ENCODE measurements at regions not wholly inside any gene's neighbourhood (a gene's known extent, or its start where the extent isn't known, plus 50 kb on each side); places are given as distances from the start of the nearest gene placed in this dataset.
"Not testable (repeated sequence)": the region's sequence is repeated elsewhere in the genome, so short reads cannot be mapped to it uniquely, and the experiment has no call there.

DNA sequence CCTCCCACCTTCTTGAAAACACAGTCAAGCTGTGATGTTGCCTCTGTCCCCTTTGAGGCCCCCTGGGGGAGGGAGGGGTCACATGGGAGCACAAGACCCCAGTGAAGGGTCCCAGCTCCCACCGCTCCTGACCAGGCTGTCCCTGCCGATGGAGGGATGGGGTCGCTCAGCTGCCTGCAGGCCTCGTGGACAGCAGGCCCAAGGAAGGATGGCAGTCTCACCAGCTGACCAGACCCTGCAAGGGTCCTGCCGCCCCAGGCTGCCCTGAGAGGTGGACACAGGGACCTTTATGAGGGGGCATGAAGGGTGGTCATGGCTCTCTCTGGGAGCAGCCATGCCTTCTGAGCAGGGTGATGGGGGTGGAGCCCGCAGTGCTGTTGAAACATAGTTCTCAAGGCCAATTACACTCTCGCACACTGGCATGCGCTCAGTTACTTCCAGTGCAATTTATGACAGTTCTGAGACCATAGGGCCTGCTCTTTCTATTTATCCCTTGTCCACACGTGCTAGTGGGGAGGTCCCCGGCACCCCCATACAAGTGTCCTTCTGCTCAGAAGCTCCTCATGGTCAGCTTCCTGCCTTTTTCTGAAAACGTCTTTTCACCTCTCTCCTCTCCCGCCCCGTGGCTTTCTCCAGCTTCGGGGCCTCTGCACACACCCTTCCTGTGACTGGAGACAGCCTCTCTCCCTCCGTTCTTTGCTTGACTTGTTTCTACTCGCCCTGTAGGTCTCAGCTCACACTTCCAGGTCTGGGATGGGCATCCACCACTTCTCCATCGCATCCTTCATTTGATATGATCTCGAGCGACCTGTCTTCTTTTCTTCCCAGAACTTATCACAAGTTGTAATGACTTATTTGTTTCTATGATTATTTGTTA, 313.1 kb downstream of the ADGRD1 start:
- DNase-seq (ENCODE audit: low spot score), result no peak
- H3K27ac ChIP-seq, result no peak overlapping the region
- no peaks in the 10 kb centered on the region for H3K27me3 ChIP-seq (replicated peaks; ENCODE audit: insufficient read depth)
- H3K4me1 ChIP-seq (ENCODE audit: control insufficient read depth in 1 of 2, low read depth in 2 of 2), result no peaks in the 10 kb centered on the region
- TF ChIP-seq, protein P1, sequence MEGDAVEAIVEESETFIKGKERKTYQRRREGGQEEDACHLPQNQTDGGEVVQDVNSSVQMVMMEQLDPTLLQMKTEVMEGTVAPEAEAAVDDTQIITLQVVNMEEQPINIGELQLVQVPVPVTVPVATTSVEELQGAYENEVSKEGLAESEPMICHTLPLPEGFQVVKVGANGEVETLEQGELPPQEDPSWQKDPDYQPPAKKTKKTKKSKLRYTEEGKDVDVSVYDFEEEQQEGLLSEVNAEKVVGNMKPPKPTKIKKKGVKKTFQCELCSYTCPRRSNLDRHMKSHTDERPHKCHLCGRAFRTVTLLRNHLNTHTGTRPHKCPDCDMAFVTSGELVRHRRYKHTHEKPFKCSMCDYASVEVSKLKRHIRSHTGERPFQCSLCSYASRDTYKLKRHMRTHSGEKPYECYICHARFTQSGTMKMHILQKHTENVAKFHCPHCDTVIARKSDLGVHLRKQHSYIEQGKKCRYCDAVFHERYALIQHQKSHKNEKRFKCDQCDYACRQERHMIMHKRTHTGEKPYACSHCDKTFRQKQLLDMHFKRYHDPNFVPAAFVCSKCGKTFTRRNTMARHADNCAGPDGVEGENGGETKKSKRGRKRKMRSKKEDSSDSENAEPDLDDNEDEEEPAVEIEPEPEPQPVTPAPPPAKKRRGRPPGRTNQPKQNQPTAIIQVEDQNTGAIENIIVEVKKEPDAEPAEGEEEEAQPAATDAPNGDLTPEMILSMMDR (IDR thresholded peaks at IDR 0.05), result no peak
- no peaks in the 10 kb centered on the region for H3K9me3 ChIP-seq
- ATAC-seq (ENCODE audit: insufficient number of reproducible peaks, low FRiP score, low read depth), result no peak
- H3K36me3 ChIP-seq, result no peaks in the 10 kb centered on the region
- no peak overlapping the region for H3K4me3 ChIP-seq

DNA sequence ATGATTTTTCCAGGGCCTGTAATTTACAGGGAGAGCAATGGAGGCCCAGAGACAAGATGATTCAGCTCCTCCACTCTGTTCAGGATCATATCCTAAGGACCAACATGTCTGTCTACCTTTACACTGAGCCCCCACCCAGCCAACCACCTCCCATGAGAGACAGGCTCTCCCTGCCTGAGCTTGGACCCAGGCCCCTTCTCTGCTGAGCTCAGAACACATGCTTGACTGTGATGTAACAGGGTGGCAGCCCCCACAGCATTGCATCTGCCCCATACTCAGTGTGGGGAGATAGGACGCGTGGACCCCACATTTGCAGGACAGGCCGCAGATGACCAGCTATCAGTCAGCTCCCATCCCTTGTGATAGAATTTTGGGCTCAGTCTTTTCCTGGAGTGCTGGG, 313.9 kb downstream of the ADGRD1 start:
- Histone ChIP-seq H3K4me3 (no peak overlapping the region), H3K4me1 (ENCODE audit: control insufficient read depth in 1 of 2, low read depth in 2 of 2) (no peaks in the 10 kb centered on the region), H3K9me3 (no peaks in the 10 kb centered on the region), H3K27me3 (replicated peaks; ENCODE audit: insufficient read depth) (no peaks in the 10 kb centered on the region), H3K36me3 (no peaks in the 10 kb centered on the region), H3K27ac (no peak overlapping the region)
- no peak for DNase-seq (ENCODE audit: low spot score)
- TF ChIP-seq, protein P1 (IDR thresholded peaks at IDR 0.05), result no peak
- no peak for ATAC-seq (ENCODE audit: insufficient number of reproducible peaks, low FRiP score, low read depth)

DNA sequence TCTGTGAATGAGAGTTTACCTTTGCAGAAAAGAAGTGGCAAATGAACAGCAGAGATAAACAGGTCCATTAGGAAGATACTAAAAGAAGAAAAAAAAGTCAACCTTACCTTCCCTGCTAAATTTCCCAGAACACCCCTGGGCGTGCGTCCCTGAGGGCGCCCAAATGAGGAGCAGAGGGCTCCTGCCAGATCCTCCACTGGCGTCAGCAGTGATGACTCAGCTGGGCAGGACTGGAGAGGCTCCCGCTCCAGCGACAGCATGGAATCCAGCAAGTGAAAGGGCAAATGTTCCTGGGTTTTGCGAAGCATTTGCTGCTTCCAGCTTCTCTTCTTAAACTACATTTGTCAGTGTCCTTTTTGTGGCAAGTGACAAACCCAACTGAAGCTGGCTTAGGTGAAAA, 314.4 kb downstream of the ADGRD1 start:
- not testable (repeated sequence) for ATAC-seq (ENCODE audit: insufficient number of reproducible peaks, low FRiP score, low read depth); H3K27me3 ChIP-seq (replicated peaks; ENCODE audit: insufficient read depth); H3K36me3 ChIP-seq; H3K4me3 ChIP-seq; H3K27ac ChIP-seq; DNase-seq (ENCODE audit: low spot score); H3K4me1 ChIP-seq (ENCODE audit: control insufficient read depth in 1 of 2, low read depth in 2 of 2); H3K9me3 ChIP-seq

- H3K27ac ChIP-seq; ATAC-seq (ENCODE audit: insufficient number of reproducible peaks, low FRiP score, low read depth): not testable (repeated sequence)
These were observed 314.9 kb downstream of the ADGRD1 start for GRCh38 chr12:131268571-131268970.

GRCh38 chr12:131269551-131269950, 315.8 kb downstream of the ADGRD1 start:
- no peaks in the 10 kb centered on the region for H3K36me3 ChIP-seq
- H3K4me1 ChIP-seq (ENCODE audit: control insufficient read depth in 1 of 2, low read depth in 2 of 2), result no peaks in the 10 kb centered on the region
- H3K9me3 ChIP-seq, result no peaks in the 10 kb centered on the region
- no peaks in the 10 kb centered on the region for H3K27me3 ChIP-seq (replicated peaks; ENCODE audit: insufficient read depth)
- DNase-seq (ENCODE audit: low spot score) (no peak), ATAC-seq (ENCODE audit: insufficient number of reproducible peaks, low FRiP score, low read depth) (no peak)
- TF ChIP-seq, protein P1 (IDR thresholded peaks at IDR 0.05), result no peak
- no peak overlapping the region for H3K4me3 ChIP-seq
- H3K27ac ChIP-seq, result no peak overlapping the region

More at GRCh38 chr12:131268571-131268970, 314.9 kb downstream of the ADGRD1 start:
- H3K9me3 ChIP-seq; H3K4me1 ChIP-seq (ENCODE audit: control insufficient read depth in 1 of 2, low read depth in 2 of 2); H3K27me3 ChIP-seq (replicated peaks; ENCODE audit: insufficient read depth); DNase-seq (ENCODE audit: low spot score); H3K4me3 ChIP-seq; H3K36me3 ChIP-seq: not testable (repeated sequence)

- DNase-seq (ENCODE audit: low spot score); H3K36me3 ChIP-seq; H3K4me3 ChIP-seq; H3K4me1 ChIP-seq (ENCODE audit: control insufficient read depth in 1 of 2, low read depth in 2 of 2); H3K27me3 ChIP-seq (replicated peaks; ENCODE audit: insufficient read depth); H3K9me3 ChIP-seq; ATAC-seq (ENCODE audit: insufficient number of reproducible peaks, low FRiP score, low read depth); H3K27ac ChIP-seq: not testable (repeated sequence)
These were observed 316.3 kb downstream of the ADGRD1 start for GRCh38 chr12:131269977-131270376.

All from thoracic aorta (tissue), 2 donors.